GM12891 (cell line): ENCODE measurements at regions not wholly inside any gene's neighbourhood (a gene's known extent, or its start where the extent isn't known, plus 50 kb on each side); places are given as distances from the start of the nearest gene placed in this dataset.

ENCODE experiments used
- PAX5 ChIP-seq: IDR thresholded peaks from 2 replicates; pipeline ENCODE4 v1.6.1; 2011; ENCODE audit warnings: low read length, moderate library complexity, mild to moderate bottlenecking; ENCODE audit not compliant: insufficient read depth, severe bottlenecking
- POLR2A ChIP-seq: IDR thresholded peaks from 2 replicates; pipeline ENCODE4 v1.6.1; 2011; ENCODE audit warnings: low read depth, low read length, control low read depth
- POLR2AphosphoS5 ChIP-seq: IDR thresholded peaks from 2 replicates; pipeline ENCODE4 v1.6.1; 2011; ENCODE audit warnings: low read depth, low read length, control low read depth

DNA sequence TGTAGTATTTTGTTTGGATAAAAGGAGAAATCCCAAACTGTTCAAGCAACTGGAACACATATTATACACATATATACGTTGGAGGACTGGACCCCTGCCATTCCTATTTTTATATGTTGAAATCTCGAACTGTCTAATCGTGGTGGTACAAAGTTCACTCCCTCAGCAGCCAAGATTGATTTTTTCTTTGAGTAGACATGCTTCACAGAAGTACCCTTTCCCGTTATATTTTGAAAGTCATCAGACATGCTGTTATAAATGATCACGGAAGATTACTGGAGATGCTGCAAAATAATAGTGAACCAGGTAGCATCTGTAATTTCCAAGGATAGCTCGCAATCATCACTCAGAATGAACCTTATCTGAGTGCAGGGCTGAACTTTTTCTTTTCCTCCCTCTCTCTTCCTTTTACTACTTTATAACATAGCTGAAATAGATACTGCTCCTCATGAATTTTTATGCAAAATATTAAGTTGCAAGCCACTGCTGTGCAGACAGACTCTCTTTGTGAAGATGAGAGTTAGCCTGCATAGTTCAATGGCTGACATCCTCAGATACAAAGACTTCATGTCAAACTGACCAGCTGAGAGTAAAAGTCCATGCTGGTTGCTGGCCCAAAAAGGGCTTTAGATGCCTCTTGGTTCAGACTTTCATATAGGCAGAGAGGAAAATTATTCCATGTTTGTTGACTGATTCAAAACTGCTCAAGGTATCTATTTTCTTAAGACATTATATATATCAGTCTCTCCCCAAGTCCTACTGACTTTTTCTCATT lies 451.9 kb downstream of the TMEM38B start:
- TF ChIP-seq POLR2AphosphoS5 (no peak), POLR2A (no peak), PAX5 (no peak)
